Kidney epithelial cell (primary cell): ENCODE measurements at regions not wholly inside any gene's neighbourhood (a gene's known extent, or its start where the extent isn't known, plus 50 kb on each side); places are given as distances from the start of the nearest gene placed in this dataset.
A peak's percentile ranks its signal among the peaks of the same experiment; 100 is the strongest.

Source experiments
- DNase-seq: peaks from one replicate; pipeline ENCODE4 v3.0.0-alpha.2; 2010; ENCODE audit warnings: low read depth
- H3K27me3 ChIP-seq: 2 replicates; pipeline ENCODE4 v1.6.0; 2011; ENCODE audit warnings: low read length; ENCODE audit not compliant: control insufficient read depth, insufficient read depth
- H3K36me3 ChIP-seq: 2 replicates; pipeline ENCODE4 v1.5.1; 2011; ENCODE audit warnings: low read length; ENCODE audit not compliant: control insufficient read depth, insufficient read depth
- H3K4me3 ChIP-seq: 2 replicates; pipeline ENCODE4 v1.5.1; 2011; ENCODE audit warnings: low read depth, mild to moderate bottlenecking, control low read depth, low read length
- TF ChIP-seq, protein P1 (sequence below): IDR thresholded peaks from 2 replicates; pipeline ENCODE4 v1.5.1; 2011; ENCODE audit warnings: mild to moderate bottlenecking, moderate library complexity, low read length, control low read depth, inconsistent platforms; ENCODE audit not compliant: insufficient read depth, poor library complexity, severe bottlenecking

DNA sequence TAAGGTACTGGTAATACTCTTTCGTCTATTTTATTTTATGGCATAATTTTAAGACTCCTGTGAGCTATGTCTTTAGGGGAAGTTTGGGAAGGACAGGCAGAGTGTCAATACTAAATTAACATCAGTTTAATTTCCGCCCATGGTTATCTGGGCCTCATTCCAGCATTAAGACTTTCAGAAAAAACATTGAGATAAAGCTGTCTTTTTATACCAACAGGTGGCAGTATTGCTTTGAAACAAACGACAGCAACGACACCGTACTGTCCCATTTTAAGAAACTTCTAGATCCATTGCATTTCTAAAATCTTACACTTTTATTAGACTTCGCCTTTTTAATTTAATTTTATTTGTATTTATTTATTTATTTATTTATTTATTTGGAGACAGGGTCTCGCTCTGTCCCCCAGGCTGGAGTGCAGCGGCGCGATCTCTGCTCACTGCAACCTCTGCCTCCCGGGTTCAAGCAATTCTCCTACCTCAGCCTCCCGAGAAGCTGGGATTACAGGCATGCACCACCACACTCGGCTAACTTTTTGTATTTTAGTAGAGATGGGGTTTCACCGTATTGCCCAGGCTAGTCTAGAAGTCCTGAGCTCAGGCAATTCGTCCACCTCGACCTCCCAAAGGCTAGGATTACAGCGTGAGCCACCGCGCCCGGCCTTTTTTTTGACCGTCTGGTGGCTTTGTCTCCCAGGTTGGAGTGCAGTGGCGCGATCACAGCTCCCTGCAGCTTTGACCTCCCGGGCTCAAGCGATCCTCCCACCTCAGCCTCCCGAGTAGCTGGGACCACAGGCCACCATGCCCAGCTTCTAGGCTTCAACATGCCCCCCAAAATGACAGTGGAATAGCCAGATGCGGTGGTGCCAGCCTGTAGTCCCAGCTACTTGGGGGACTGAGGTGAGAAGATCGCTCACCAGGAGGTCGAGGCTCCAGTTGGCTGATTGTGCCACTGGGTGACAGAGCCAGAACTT, 78.7 kb upstream of the C1GALT1 start:
- TF ChIP-seq, protein P1, sequence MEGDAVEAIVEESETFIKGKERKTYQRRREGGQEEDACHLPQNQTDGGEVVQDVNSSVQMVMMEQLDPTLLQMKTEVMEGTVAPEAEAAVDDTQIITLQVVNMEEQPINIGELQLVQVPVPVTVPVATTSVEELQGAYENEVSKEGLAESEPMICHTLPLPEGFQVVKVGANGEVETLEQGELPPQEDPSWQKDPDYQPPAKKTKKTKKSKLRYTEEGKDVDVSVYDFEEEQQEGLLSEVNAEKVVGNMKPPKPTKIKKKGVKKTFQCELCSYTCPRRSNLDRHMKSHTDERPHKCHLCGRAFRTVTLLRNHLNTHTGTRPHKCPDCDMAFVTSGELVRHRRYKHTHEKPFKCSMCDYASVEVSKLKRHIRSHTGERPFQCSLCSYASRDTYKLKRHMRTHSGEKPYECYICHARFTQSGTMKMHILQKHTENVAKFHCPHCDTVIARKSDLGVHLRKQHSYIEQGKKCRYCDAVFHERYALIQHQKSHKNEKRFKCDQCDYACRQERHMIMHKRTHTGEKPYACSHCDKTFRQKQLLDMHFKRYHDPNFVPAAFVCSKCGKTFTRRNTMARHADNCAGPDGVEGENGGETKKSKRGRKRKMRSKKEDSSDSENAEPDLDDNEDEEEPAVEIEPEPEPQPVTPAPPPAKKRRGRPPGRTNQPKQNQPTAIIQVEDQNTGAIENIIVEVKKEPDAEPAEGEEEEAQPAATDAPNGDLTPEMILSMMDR: peak; percentile 54
- H3K36me3 ChIP-seq: no peaks in the 10 kb centered on the region
- DNase-seq: peak; percentile 26
- no peak overlapping the region for H3K4me3 ChIP-seq
- H3K27me3 ChIP-seq: no peaks in the 10 kb centered on the region

DNA sequence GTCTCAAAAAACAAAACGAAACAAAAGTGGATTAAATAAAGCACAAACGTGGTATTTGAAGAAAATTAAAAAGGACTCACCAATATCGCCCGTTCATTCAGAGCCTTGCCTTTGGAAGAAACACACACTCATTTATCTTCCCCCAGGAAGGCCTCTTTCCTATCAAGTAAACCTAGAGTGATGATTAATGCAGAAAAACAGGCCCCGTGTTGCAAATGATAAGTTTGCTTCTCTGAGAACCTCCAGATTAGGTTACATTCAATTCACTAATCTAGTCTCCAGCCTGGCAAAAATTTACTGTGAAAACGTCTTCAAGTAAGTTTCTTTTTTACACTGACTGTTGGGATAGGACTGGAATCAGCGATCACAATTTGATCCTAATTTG, 78.0 kb upstream of the C1GALT1 start:
- TF ChIP-seq, protein P1: no peak
- no peaks in the 10 kb centered on the region for H3K27me3 ChIP-seq
- no peak overlapping the region for H3K4me3 ChIP-seq
- no peak for DNase-seq
- no peaks in the 10 kb centered on the region for H3K36me3 ChIP-seq

DNA sequence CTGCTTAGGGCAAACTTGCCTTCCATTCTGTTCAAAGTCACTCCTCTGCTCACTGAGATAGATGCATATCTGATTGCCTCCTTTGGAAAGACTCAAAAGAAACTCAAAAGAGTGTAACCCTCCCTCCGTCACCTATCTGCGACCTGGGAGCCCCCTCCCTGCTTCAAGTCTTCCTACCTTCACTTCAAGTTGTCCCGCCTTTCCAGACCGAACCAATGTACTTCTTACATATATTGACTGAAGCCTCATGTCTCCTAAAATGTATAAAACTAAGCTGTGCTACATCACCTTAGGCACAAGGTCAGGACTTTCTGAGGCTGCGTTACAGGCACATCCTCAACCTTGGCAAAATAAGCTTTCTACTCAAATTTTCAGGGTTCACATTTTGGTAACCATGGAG, 77.4 kb upstream of the C1GALT1 start:
- TF ChIP-seq, protein P1: no peak
- no peaks in the 10 kb centered on the region for H3K27me3 ChIP-seq
- no peak overlapping the region for H3K4me3 ChIP-seq
- H3K36me3 ChIP-seq: no peaks in the 10 kb centered on the region
- no peak for DNase-seq

DNA sequence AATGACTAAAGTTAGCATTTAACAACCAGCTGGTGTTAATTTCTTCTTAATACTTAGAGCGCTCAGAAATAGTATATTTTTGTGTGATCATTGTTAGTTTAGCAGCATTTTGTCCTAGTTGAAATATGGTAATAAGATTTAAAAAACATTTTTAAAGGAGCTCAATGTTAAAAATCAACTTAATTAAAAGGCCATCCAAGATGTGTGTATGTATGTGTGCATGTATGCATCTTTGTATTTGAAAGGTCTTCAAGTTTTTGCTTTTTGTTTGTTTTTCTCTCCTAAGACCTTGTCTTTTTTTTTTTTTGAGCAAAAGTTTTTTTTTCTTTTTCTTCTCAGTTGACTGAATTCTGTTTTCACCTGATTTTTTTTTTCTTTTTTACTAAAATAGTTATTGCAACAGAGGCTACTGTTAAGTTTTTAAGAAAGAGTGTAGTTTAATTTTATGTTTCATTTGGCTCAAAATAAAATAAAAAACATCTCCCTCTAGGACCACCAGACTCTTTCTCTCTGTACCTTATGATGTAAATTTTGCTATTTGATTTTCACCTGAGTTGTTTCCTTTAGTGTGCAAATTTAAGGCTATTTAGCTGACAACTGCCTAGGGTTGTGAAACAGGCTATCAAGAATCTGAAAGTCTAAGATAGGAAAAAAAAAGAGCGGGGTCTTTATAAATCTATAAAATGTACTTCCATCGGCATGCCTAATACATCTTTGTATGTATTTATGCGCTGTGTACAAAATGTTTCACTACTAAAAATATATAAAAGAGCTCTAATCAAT, 76.4 kb upstream of the C1GALT1 start:
- DNase-seq: no peak
- TF ChIP-seq, protein P1: no peak
- Histone ChIP-seq H3K36me3 (no peaks in the 10 kb centered on the region), H3K4me3 (no peak overlapping the region), H3K27me3 (no peaks in the 10 kb centered on the region)

DNA sequence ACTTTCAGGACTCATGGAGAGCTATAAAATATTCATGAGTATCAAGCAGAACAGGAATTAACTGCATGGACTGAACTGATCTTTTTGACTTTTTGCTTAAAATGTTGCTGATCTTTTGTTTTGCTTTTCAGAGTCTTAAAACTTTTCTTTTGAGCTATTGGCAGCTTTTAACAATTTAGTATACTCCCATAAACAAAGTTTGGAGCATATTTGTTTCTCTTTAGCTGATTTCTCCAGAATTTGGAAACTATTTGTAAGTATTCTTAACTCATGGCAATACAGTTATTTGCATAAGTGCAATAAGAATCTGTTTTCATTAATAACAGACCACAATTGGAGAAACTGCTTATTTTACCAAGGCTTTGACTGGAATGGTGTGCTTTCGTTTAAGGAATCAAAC, 73.4 kb upstream of the C1GALT1 start:
- H3K4me3 ChIP-seq: no peak overlapping the region
- H3K27me3 ChIP-seq: no peaks in the 10 kb centered on the region
- TF ChIP-seq, protein P1: no peak
- no peaks in the 10 kb centered on the region for H3K36me3 ChIP-seq
- no peak for DNase-seq
